WTC11 (cell line): ENCODE measurements at regions not wholly inside any gene's neighbourhood (a gene's known extent, or its start where the extent isn't known, plus 50 kb on each side); places are given as distances from the start of the nearest gene placed in this dataset.

Source experiments
- ATAC-seq: fragments of 200-7000 bp; cut with Tn5 transposase; 2 replicates; pipeline ENCODE4 v1.10.0; 2021; ENCODE audit warnings: mild to moderate bottlenecking, moderate library complexity
- CTCF ChIA-PET: fragments of 300-600 bp; sonication (Branson Sonifier 250); formaldehyde crosslinking; loops from one replicate; lab custom pipeline; 2021; ENCODE audit warnings: antibody characterized with exemption; lab: Charles Lee
- POLR2A ChIA-PET: fragments of 350-600 bp; sonication (Branson Sonifier 250); formaldehyde crosslinking; loops from one replicate; lab custom pipeline; 2021; ENCODE audit warnings: antibody characterized with exemption; lab: Charles Lee
- DNase-seq: peaks from one replicate; pipeline ENCODE4 v3.0.0; 2021; ENCODE audit warnings: low spot score
- H3K27ac Mint-ChIP-seq: 2 replicates; pipeline ENCODE4 v1.8.0; 2021; ENCODE audit warnings: mixed read lengths
- H3K27me3 Mint-ChIP-seq: 2 replicates; pipeline ENCODE4 v1.8.0; 2021; ENCODE audit warnings: low read depth, mild to moderate bottlenecking, moderate library complexity, mixed read lengths
- H3K36me3 Mint-ChIP-seq: 2 replicates; pipeline ENCODE4 v1.8.0; 2021; ENCODE audit warnings: mixed read lengths
- H3K4me1 Mint-ChIP-seq: 2 replicates; pipeline ENCODE4 v1.8.0; 2022; ENCODE audit warnings: mixed read lengths
- H3K4me3 Mint-ChIP-seq: 2 replicates; pipeline ENCODE4 v1.8.0; 2021; ENCODE audit warnings: mild to moderate bottlenecking, moderate library complexity, mixed read lengths
- H3K9me3 Mint-ChIP-seq: 2 replicates; pipeline ENCODE4 v1.8.0; 2021; ENCODE audit warnings: mixed read lengths
- ETV6 ChIP-seq: sonication (generic); formaldehyde crosslinking; IDR thresholded peaks from 2 replicates; pipeline ENCODE4 v1.8.1; 2022; ENCODE audit warnings: mild to moderate bottlenecking, missing genetic modification reagents
- GRHL2 ChIP-seq: fragments of 250-450 bp; sonication (Bioruptor Pico); IDR thresholded peaks from 2 replicates; pipeline ENCODE4 v1.8.0; 2022; ENCODE audit warnings: mild to moderate bottlenecking, moderate library complexity; ENCODE audit not compliant: insufficient replicate concordance, severe bottlenecking
- NFE2L1 ChIP-seq: sonication (generic); formaldehyde crosslinking; IDR thresholded peaks from 2 replicates; pipeline ENCODE4 v1.8.1; 2023; ENCODE audit warnings: missing genetic modification reagents
- NR2C2 ChIP-seq: sonication (generic); formaldehyde crosslinking; IDR thresholded peaks from 2 replicates; pipeline ENCODE4 v1.8.0; 2022; ENCODE audit warnings: mild to moderate bottlenecking, missing genetic modification reagents
- PRRX2 ChIP-seq: fragments of 250-450 bp; sonication (Bioruptor Pico); IDR thresholded peaks from 2 replicates; pipeline ENCODE4 v1.8.0; 2021; ENCODE audit warnings: mild to moderate bottlenecking
- TEAD1 ChIP-seq: sonication (generic); formaldehyde crosslinking; IDR thresholded peaks from 2 replicates; pipeline ENCODE4 v1.8.0; 2022; ENCODE audit warnings: mild to moderate bottlenecking, missing genetic modification reagents
- ZNF219 ChIP-seq: sonication (generic); formaldehyde crosslinking; IDR thresholded peaks from 2 replicates; pipeline ENCODE4 v1.8.0; 2023; ENCODE audit warnings: missing genetic modification reagents, mild to moderate bottlenecking, borderline replicate concordance
- ZNF396 ChIP-seq: fragments of 250-450 bp; sonication (Bioruptor Pico); IDR thresholded peaks from 2 replicates; pipeline ENCODE4 v1.8.0; 2021; ENCODE audit warnings: mild to moderate bottlenecking, moderate library complexity, borderline replicate concordance
- ZNF423 ChIP-seq: fragments of 250-450 bp; sonication (Bioruptor Pico); IDR thresholded peaks from 2 replicates; pipeline ENCODE4 v2.1.2; 2022; ENCODE audit warnings: mild to moderate bottlenecking, moderate library complexity
- TF ChIP-seq, protein P1 (sequence below): sonication (generic); formaldehyde crosslinking; IDR thresholded peaks from 2 replicates; pipeline ENCODE4 v1.8.0; 2022; ENCODE audit warnings: mild to moderate bottlenecking, missing genetic modification reagents
- TF ChIP-seq, protein P2 (sequence below): fragments of 250-450 bp; sonication (Bioruptor Pico); IDR thresholded peaks from 2 replicates; pipeline ENCODE4 v1.9.0; 2021; ENCODE audit warnings: mild to moderate bottlenecking, borderline replicate concordance
- TF ChIP-seq, protein P3 (sequence below): sonication (generic); formaldehyde crosslinking; IDR thresholded peaks from 2 replicates; pipeline ENCODE4 v1.8.0; 2022; ENCODE audit warnings: missing genetic modification reagents
- TF ChIP-seq, protein P4 (sequence below): sonication (generic); formaldehyde crosslinking; IDR thresholded peaks from 2 replicates; pipeline ENCODE4 v1.8.1; 2022; ENCODE audit warnings: missing genetic modification reagents, borderline replicate concordance
- TF ChIP-seq, protein P5 (sequence below): sonication (generic); formaldehyde crosslinking; IDR thresholded peaks from 2 replicates; pipeline ENCODE4 v1.8.0; 2023; ENCODE audit warnings: missing genetic modification reagents

DNA sequence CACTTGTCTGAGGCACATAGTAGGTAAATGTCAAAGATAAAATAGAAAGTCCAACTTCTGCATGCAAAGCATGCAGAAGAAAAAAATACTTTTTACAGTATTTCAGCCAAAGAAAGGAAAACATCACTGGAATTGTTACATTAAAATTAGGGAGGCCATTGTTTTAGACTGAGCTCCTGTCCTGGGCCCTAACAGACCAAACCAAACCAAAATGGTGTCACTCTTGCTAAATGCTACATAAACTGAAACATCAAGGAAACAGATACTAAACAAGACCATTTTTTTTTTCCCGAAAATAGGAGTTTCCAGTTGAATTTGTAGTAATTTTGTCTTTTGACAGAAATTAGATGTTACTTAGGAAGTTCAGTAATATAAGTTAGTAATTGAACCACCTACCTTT, 508.8 kb downstream of the DSC3 start:
- no peak for DNase-seq
- no peak overlapping the region for H3K27ac Mint-ChIP-seq
- ChIA-PET POLR2A (no interaction called here), CTCF (no interaction called here)
- H3K4me1 Mint-ChIP-seq = peaks cover 13% of the 10 kb centered on the region
- H3K9me3 Mint-ChIP-seq = no peaks in the 10 kb centered on the region
- H3K27me3 Mint-ChIP-seq = no peaks in the 10 kb centered on the region
- no peaks in the 10 kb centered on the region for H3K36me3 Mint-ChIP-seq
- H3K4me3 Mint-ChIP-seq = no peak overlapping the region
- TF ChIP-seq, protein P1, sequence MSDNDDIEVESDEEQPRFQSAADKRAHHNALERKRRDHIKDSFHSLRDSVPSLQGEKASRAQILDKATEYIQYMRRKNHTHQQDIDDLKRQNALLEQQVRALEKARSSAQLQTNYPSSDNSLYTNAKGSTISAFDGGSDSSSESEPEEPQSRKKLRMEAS (CRISPR knock-in tag) = no peak
- TF ChIP-seq NR2C2 (CRISPR knock-in tag) (no peak), TEAD1 (CRISPR knock-in tag) (no peak)
- TF ChIP-seq, protein P2, sequence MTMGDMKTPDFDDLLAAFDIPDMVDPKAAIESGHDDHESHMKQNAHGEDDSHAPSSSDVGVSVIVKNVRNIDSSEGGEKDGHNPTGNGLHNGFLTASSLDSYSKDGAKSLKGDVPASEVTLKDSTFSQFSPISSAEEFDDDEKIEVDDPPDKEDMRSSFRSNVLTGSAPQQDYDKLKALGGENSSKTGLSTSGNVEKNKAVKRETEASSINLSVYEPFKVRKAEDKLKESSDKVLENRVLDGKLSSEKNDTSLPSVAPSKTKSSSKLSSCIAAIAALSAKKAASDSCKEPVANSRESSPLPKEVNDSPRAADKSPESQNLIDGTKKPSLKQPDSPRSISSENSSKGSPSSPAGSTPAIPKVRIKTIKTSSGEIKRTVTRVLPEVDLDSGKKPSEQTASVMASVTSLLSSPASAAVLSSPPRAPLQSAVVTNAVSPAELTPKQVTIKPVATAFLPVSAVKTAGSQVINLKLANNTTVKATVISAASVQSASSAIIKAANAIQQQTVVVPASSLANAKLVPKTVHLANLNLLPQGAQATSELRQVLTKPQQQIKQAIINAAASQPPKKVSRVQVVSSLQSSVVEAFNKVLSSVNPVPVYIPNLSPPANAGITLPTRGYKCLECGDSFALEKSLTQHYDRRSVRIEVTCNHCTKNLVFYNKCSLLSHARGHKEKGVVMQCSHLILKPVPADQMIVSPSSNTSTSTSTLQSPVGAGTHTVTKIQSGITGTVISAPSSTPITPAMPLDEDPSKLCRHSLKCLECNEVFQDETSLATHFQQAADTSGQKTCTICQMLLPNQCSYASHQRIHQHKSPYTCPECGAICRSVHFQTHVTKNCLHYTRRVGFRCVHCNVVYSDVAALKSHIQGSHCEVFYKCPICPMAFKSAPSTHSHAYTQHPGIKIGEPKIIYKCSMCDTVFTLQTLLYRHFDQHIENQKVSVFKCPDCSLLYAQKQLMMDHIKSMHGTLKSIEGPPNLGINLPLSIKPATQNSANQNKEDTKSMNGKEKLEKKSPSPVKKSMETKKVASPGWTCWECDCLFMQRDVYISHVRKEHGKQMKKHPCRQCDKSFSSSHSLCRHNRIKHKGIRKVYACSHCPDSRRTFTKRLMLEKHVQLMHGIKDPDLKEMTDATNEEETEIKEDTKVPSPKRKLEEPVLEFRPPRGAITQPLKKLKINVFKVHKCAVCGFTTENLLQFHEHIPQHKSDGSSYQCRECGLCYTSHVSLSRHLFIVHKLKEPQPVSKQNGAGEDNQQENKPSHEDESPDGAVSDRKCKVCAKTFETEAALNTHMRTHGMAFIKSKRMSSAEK (CRISPR knock-in tag) = no peak
- ATAC-seq = no peak

DNA sequence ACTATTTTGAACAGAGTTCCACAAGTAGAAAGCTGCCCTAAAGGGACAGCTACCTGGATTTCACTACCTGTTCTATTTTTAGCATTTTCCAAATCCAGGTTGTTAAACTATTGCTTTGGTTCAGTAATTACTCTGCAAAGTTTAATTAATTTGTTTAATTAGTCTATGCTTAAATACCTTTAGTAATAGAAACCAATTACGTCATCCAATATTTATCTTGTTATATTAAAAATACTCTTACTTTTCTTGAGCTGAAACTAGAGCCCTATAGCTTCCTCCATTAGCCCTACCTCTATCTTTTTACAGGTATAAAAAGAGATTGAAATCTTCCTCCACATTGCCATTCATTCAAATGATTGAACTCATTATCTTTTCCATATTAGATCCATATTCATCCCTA, 514.6 kb downstream of the DSC3 start:
- Mint-ChIP-seq H3K36me3 (no peaks in the 10 kb centered on the region), H3K4me1 (peaks cover 39% of the 10 kb centered on the region), H3K4me3 (no peak overlapping the region), H3K27me3 (no peaks in the 10 kb centered on the region), H3K27ac (no peak overlapping the region), H3K9me3 (no peaks in the 10 kb centered on the region)
- TF ChIP-seq ZNF423 (CRISPR knock-in tag) (no peak), ZNF219 (no peak), ETV6 (CRISPR knock-in tag) (no peak), TEAD1 (CRISPR knock-in tag) (no peak), GRHL2 (CRISPR knock-in tag) (no peak), ZNF396 (CRISPR knock-in tag) (no peak), PRRX2 (CRISPR knock-in tag) (no peak), NFE2L1 (CRISPR knock-in tag) (no peak)
- TF ChIP-seq, protein P3, sequence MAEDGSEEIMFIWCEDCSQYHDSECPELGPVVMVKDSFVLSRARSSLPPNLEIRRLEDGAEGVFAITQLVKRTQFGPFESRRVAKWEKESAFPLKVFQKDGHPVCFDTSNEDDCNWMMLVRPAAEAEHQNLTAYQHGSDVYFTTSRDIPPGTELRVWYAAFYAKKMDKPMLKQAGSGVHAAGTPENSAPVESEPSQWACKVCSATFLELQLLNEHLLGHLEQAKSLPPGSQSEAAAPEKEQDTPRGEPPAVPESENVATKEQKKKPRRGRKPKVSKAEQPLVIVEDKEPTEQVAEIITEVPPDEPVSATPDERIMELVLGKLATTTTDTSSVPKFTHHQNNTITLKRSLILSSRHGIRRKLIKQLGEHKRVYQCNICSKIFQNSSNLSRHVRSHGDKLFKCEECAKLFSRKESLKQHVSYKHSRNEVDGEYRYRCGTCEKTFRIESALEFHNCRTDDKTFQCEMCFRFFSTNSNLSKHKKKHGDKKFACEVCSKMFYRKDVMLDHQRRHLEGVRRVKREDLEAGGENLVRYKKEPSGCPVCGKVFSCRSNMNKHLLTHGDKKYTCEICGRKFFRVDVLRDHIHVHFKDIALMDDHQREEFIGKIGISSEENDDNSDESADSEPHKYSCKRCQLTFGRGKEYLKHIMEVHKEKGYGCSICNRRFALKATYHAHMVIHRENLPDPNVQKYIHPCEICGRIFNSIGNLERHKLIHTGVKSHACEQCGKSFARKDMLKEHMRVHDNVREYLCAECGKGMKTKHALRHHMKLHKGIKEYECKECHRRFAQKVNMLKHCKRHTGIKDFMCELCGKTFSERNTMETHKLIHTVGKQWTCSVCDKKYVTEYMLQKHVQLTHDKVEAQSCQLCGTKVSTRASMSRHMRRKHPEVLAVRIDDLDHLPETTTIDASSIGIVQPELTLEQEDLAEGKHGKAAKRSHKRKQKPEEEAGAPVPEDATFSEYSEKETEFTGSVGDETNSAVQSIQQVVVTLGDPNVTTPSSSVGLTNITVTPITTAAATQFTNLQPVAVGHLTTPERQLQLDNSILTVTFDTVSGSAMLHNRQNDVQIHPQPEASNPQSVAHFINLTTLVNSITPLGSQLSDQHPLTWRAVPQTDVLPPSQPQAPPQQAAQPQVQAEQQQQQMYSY (CRISPR knock-in tag) = no peak
- TF ChIP-seq, protein P4, sequence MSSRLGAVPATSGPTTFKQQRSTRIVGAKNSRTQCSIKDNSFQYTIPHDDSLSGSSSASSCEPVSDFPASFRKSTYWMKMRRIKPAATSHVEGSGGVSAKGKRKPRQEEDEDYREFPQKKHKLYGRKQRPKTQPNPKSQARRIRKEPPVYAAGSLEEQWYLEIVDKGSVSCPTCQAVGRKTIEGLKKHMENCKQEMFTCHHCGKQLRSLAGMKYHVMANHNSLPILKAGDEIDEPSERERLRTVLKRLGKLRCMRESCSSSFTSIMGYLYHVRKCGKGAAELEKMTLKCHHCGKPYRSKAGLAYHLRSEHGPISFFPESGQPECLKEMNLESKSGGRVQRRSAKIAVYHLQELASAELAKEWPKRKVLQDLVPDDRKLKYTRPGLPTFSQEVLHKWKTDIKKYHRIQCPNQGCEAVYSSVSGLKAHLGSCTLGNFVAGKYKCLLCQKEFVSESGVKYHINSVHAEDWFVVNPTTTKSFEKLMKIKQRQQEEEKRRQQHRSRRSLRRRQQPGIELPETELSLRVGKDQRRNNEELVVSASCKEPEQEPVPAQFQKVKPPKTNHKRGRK (CRISPR knock-in tag) = no peak
- TF ChIP-seq, protein P5, sequence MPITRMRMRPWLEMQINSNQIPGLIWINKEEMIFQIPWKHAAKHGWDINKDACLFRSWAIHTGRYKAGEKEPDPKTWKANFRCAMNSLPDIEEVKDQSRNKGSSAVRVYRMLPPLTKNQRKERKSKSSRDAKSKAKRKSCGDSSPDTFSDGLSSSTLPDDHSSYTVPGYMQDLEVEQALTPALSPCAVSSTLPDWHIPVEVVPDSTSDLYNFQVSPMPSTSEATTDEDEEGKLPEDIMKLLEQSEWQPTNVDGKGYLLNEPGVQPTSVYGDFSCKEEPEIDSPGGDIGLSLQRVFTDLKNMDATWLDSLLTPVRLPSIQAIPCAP (CRISPR knock-in tag) = no peak
- ChIA-PET POLR2A (no interaction called here), CTCF (no interaction called here)
- no peak for DNase-seq
- ATAC-seq = no peak
